ENCODE measurements at regions not wholly inside any gene's neighbourhood (a gene's known extent, or its start where the extent isn't known, plus 50 kb on each side); places are given as distances from the start of the nearest gene placed in this dataset.

- no peak overlapping the region for H3K4me3 Mint-ChIP-seq (ENCODE audit: unreplicated experiment)
- no peaks in the 10 kb centered on the region for H3K36me3 Mint-ChIP-seq (ENCODE audit: low read depth)
- DNase-seq (ENCODE audit: low spot score) = no peak
- no peak overlapping the region for H3K27ac Mint-ChIP-seq (ENCODE audit: unreplicated experiment)
- no peaks in the 10 kb centered on the region for H3K9me3 Mint-ChIP-seq (ENCODE audit: low read depth)
- TF ChIP-seq CTCF (IDR thresholded peaks at IDR 0.05) = no peak
- peaks cover 3% of the 10 kb centered on the region for H3K27me3 Mint-ChIP-seq (ENCODE audit: low read depth)
- peaks cover 7% of the 10 kb centered on the region for H3K4me1 Mint-ChIP-seq (ENCODE audit: low read depth)
These were observed 119.1 kb upstream of the ATXN7L3B start for GRCh38 chr12:74418573-74418972.

DNA sequence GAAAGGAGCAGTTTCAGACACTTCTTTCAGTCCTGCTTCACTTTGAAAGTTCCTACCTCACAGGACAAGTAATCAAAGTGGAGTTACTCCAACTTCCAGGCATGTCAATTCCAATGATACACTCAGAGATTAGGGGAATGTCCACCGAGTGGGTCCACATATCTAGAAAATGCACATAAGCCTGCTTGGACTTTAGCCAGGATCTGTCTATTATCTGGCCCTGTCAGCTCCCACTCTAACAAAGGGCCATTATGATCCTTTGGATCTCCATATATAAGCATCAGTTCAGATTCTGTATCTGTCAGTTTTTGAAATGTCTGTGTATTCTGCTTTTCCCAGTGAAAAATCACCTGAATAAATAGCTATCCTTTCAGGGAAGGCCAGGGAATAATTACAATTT lies 112.9 kb upstream of the ATXN7L3B start:
- peaks cover 1% of the 10 kb centered on the region for H3K27me3 Mint-ChIP-seq (ENCODE audit: low read depth)
- H3K4me1 Mint-ChIP-seq (ENCODE audit: low read depth) = no peaks in the 10 kb centered on the region
- H3K36me3 Mint-ChIP-seq (ENCODE audit: low read depth) = no peaks in the 10 kb centered on the region
- no peak for TF ChIP-seq CTCF (IDR thresholded peaks at IDR 0.05)
- no peak overlapping the region for H3K4me3 Mint-ChIP-seq (ENCODE audit: unreplicated experiment)
- no peak for DNase-seq (ENCODE audit: low spot score)
- no peak overlapping the region for H3K27ac Mint-ChIP-seq (ENCODE audit: unreplicated experiment)
- H3K9me3 Mint-ChIP-seq (ENCODE audit: low read depth) = no peaks in the 10 kb centered on the region

DNA sequence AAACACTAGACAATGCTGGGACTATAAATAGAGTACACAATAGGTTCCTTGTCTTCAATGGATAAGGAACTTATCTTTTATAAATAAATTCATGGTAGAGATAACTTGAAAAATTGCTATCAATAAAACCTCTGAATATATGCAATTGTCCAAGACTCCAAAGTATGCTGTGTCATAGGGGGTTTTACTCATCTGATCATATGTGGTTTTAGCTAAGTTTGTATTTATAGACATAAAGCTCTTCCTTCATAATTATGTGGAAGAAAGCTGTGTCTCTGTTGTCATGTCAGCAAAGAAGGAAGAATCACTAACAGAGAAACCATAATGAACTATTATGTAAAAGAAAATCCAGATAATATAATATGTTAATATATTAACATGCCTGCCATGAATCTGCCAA lies 111.5 kb upstream of the ATXN7L3B start:
- no peaks in the 10 kb centered on the region for H3K27me3 Mint-ChIP-seq (ENCODE audit: low read depth)
- H3K9me3 Mint-ChIP-seq (ENCODE audit: low read depth) = no peaks in the 10 kb centered on the region
- TF ChIP-seq CTCF (IDR thresholded peaks at IDR 0.05) = no peak

GRCh38 chr12:74429535-74429934 lies 108.1 kb upstream of the ATXN7L3B start:
- no peak overlapping the region for H3K4me3 Mint-ChIP-seq (ENCODE audit: unreplicated experiment)
- no peak for DNase-seq (ENCODE audit: low spot score)
- no peaks in the 10 kb centered on the region for H3K4me1 Mint-ChIP-seq (ENCODE audit: low read depth)
- TF ChIP-seq CTCF (IDR thresholded peaks at IDR 0.05) = no peak
- no peaks in the 10 kb centered on the region for H3K9me3 Mint-ChIP-seq (ENCODE audit: low read depth)
- no peaks in the 10 kb centered on the region for H3K27me3 Mint-ChIP-seq (ENCODE audit: low read depth)
- H3K27ac Mint-ChIP-seq (ENCODE audit: unreplicated experiment) = no peak overlapping the region
- no peaks in the 10 kb centered on the region for H3K36me3 Mint-ChIP-seq (ENCODE audit: low read depth)

More for the DNA sequence above, 111.5 kb upstream of the ATXN7L3B start:
- no peak for DNase-seq (ENCODE audit: low spot score)
- H3K27ac Mint-ChIP-seq (ENCODE audit: unreplicated experiment) = no peak overlapping the region
- H3K4me3 Mint-ChIP-seq (ENCODE audit: unreplicated experiment) = no peak overlapping the region
- no peaks in the 10 kb centered on the region for H3K36me3 Mint-ChIP-seq (ENCODE audit: low read depth)
- H3K4me1 Mint-ChIP-seq (ENCODE audit: low read depth) = no peaks in the 10 kb centered on the region

DNA sequence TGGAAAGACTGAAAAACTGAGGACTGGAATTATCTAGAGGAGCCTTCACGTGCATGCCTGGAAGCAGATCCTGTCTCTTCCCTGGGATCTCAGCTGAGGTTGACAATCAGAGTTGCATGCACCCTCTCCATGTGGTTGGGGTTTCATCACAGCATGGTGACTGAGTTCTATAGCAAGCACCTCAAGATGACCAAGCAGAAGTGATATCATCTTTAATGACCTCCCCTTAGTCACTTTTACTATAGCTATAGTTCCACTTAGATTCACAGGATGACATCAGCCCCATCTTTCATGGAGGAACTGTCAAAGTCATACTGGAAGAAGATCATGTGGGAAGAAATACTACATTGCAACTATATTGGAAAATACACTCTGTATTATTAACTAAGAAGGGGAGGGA lies 105.8 kb upstream of the ATXN7L3B start:
- H3K27ac Mint-ChIP-seq (ENCODE audit: unreplicated experiment) = no peak overlapping the region
- H3K4me3 Mint-ChIP-seq (ENCODE audit: unreplicated experiment) = no peak overlapping the region
- H3K4me1 Mint-ChIP-seq (ENCODE audit: low read depth) = no peaks in the 10 kb centered on the region
- no peak for TF ChIP-seq CTCF (IDR thresholded peaks at IDR 0.05)
- DNase-seq (ENCODE audit: low spot score) = no peak
- H3K9me3 Mint-ChIP-seq (ENCODE audit: low read depth) = no peaks in the 10 kb centered on the region
- no peaks in the 10 kb centered on the region for H3K36me3 Mint-ChIP-seq (ENCODE audit: low read depth)
- H3K27me3 Mint-ChIP-seq (ENCODE audit: low read depth) = no peaks in the 10 kb centered on the region

Measured in chondrocyte (in vitro differentiated cells).